ENCODE measurements at regions not wholly inside any gene's neighbourhood (a gene's known extent, or its start where the extent isn't known, plus 50 kb on each side); places are given as distances from the start of the nearest gene placed in this dataset.

DNA sequence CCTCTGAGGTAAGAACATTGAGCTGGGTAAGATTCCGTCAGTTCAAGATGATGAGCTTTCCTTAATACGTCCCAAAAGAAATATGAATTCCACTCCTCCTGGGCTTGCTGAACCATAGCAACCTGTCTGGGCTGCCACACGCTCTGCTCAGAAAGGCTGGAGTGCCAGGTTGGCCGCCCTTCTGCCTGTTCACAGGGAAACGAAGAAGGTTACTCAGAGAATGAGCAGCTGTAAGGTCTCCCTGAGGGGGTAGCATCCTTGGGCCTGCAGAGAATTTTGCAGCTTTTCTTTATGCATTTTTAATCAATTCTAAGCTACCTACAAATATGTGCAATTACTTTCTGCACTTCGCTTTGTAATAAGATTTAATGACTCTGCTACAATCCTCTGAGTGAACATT lies 130.7 kb upstream of the BACE2 start:
- no peaks in the 10 kb centered on the region for H3K9me3 ChIP-seq
- 28% methylated on average over 6 of the region's 6 CpGs for WGBS (ENCODE audit: low lambda C conversion rate)

GRCh38 chr21:41037936-41038335 lies 130.0 kb upstream of the BACE2 start:
- no peak for TF ChIP-seq SIN3A (IDR thresholded peaks at IDR 0.05; ENCODE audit: borderline replicate concordance, low read depth, low read length)
- TF ChIP-seq, protein P1, sequence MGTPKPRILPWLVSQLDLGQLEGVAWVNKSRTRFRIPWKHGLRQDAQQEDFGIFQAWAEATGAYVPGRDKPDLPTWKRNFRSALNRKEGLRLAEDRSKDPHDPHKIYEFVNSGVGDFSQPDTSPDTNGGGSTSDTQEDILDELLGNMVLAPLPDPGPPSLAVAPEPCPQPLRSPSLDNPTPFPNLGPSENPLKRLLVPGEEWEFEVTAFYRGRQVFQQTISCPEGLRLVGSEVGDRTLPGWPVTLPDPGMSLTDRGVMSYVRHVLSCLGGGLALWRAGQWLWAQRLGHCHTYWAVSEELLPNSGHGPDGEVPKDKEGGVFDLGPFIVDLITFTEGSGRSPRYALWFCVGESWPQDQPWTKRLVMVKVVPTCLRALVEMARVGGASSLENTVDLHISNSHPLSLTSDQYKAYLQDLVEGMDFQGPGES (IDR thresholded peaks at IDR 0.05; ENCODE audit: low read depth, low read length), result no peak
- no peak for TF ChIP-seq SMC3 (IDR thresholded peaks at IDR 0.05; ENCODE audit: low read depth, low read length)
- no peak for TF ChIP-seq FOSL2 (IDR thresholded peaks at IDR 0.05; ENCODE audit: borderline replicate concordance, low read depth)
- TF ChIP-seq RXRA (IDR thresholded peaks at IDR 0.05; ENCODE audit: borderline replicate concordance, low read depth), result no peak
- TF ChIP-seq FOXM1 (IDR thresholded peaks at IDR 0.05; ENCODE audit: low read depth), result no peak
- no peak for TF ChIP-seq JUND (IDR thresholded peaks at IDR 0.05)
- TF ChIP-seq YY1 (IDR thresholded peaks at IDR 0.05; ENCODE audit: low read depth), result no peak
- TF ChIP-seq GATA2 (CRISPR knock-in tag; IDR thresholded peaks at IDR 0.05), result no peak
- TF ChIP-seq, protein P2, sequence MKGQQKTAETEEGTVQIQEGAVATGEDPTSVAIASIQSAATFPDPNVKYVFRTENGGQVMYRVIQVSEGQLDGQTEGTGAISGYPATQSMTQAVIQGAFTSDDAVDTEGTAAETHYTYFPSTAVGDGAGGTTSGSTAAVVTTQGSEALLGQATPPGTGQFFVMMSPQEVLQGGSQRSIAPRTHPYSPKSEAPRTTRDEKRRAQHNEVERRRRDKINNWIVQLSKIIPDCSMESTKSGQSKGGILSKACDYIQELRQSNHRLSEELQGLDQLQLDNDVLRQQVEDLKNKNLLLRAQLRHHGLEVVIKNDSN (IDR thresholded peaks at IDR 0.05; ENCODE audit: borderline replicate concordance, low read depth), result no peak
- TF ChIP-seq, protein P3, sequence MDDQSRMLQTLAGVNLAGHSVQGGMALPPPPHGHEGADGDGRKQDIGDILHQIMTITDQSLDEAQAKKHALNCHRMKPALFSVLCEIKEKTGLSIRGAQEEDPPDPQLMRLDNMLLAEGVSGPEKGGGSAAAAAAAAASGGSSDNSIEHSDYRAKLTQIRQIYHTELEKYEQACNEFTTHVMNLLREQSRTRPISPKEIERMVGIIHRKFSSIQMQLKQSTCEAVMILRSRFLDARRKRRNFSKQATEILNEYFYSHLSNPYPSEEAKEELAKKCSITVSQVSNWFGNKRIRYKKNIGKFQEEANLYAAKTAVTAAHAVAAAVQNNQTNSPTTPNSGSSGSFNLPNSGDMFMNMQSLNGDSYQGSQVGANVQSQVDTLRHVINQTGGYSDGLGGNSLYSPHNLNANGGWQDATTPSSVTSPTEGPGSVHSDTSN (IDR thresholded peaks at IDR 0.05), result no peak
- no peak for TF ChIP-seq CHD2 (IDR thresholded peaks at IDR 0.05; ENCODE audit: low read length, partially characterized antibody)
- TF ChIP-seq RAD21 (IDR thresholded peaks at IDR 0.05; ENCODE audit: low read length), result no peak
- TF ChIP-seq GABPA (IDR thresholded peaks at IDR 0.05; ENCODE audit: low read depth), result no peak
- 20% methylated on average over 1 of the region's 1 CpG for WGBS (ENCODE audit: low lambda C conversion rate)
- no peak for DNase-seq
- Histone ChIP-seq H3K79me2 (ENCODE audit: insufficient read depth) (no peaks in the 10 kb centered on the region), H4K20me1 (ENCODE audit: insufficient read depth) (no peaks in the 10 kb centered on the region), H3F3A (replicated peaks; ENCODE audit: insufficient read depth) (no peaks in the 10 kb centered on the region), H3K9ac (no peak overlapping the region), H3K4me1 (ENCODE audit: control insufficient read depth in 1 of 2, insufficient read depth in 2 of 2, low read depth in 1 of 2, low read length in 1 of 2) (no peaks in the 10 kb centered on the region), H3K27ac (ENCODE audit: low read depth in 2 of 2, low read length in 1 of 2) (no peak overlapping the region), H3K4me2 (no peak overlapping the region), H3K4me3 (ENCODE audit: low read depth in 2 of 2, low read length in 1 of 2) (no peak overlapping the region), H3K27me3 (ENCODE audit: insufficient read depth) (no peaks in the 10 kb centered on the region), H2AFZ (ENCODE audit: low read depth) (no peak overlapping the region), H3K9me2 (no peaks in the 10 kb centered on the region), H3K36me3 (replicated peaks in 1 of 2; ENCODE audit: control insufficient read depth in 1 of 2, insufficient read depth in 2 of 2, low read length in 1 of 2) (no peaks in the 10 kb centered on the region), H3K9me3 (no peaks in the 10 kb centered on the region)
- POLR2A ChIA-PET, result interaction anchor here (0.6 kb wide), 1 partner anchor 15 kb away, joined by 3 read pairs; no protein-coding TSS in a partner anchor
- CTCF ChIA-PET, result interaction anchor here (0.8 to 1.1 kb wide), 4 partner anchors 9 to 195 kb away, joined by 3 to 5 read pairs (median 3); no protein-coding TSS in a partner anchor

More for the DNA sequence above, 130.7 kb upstream of the BACE2 start:
- Histone ChIP-seq H3K9ac (no peak overlapping the region), H3K9me2 (no peaks in the 10 kb centered on the region), H3K4me3 (ENCODE audit: low read depth in 2 of 2, low read length in 1 of 2) (no peak overlapping the region), H2AFZ (ENCODE audit: low read depth) (no peak overlapping the region), H3K36me3 (replicated peaks in 1 of 2; ENCODE audit: control insufficient read depth in 1 of 2, insufficient read depth in 2 of 2, low read length in 1 of 2) (no peaks in the 10 kb centered on the region), H3K79me2 (ENCODE audit: insufficient read depth) (no peaks in the 10 kb centered on the region), H3F3A (replicated peaks; ENCODE audit: insufficient read depth) (no peaks in the 10 kb centered on the region), H3K27me3 (ENCODE audit: insufficient read depth) (no peaks in the 10 kb centered on the region), H3K4me2 (no peak overlapping the region), H3K27ac (ENCODE audit: low read depth in 2 of 2, low read length in 1 of 2) (no peak overlapping the region), H3K4me1 (ENCODE audit: control insufficient read depth in 1 of 2, insufficient read depth in 2 of 2, low read depth in 1 of 2, low read length in 1 of 2) (no peaks in the 10 kb centered on the region), H4K20me1 (ENCODE audit: insufficient read depth) (no peaks in the 10 kb centered on the region)
- no peak for DNase-seq
- CTCF ChIA-PET, result interaction anchor here (0.7 to 1.1 kb wide), 5 partner anchors 9 to 195 kb away, joined by 3 to 5 read pairs (median 3); no protein-coding TSS in a partner anchor
- TF ChIP-seq RXRA (IDR thresholded peaks at IDR 0.05; ENCODE audit: borderline replicate concordance, low read depth) (no peak), FOXJ3 (CRISPR knock-in tag; IDR thresholded peaks at IDR 0.05) (no peak), MAX (IDR thresholded peaks at IDR 0.05; ENCODE audit: low read depth) (no peak), JUND (IDR thresholded peaks at IDR 0.05) (no peak), GABPA (IDR thresholded peaks at IDR 0.05; ENCODE audit: low read depth) (no peak), RCOR1 (IDR thresholded peaks at IDR 0.05; ENCODE audit: low read length) (no peak), MXI1 (IDR thresholded peaks at IDR 0.05; ENCODE audit: low read depth, low read length) (no peak), TEAD4 (IDR thresholded peaks at IDR 0.05; ENCODE audit: borderline replicate concordance, insufficient read depth) (no peak), FOSL2 (IDR thresholded peaks at IDR 0.05; ENCODE audit: borderline replicate concordance, low read depth) (no peak), NFIC (IDR thresholded peaks at IDR 0.05; ENCODE audit: borderline replicate concordance) (no peak), TAF1 (IDR thresholded peaks at IDR 0.05; ENCODE audit: borderline replicate concordance, low read depth, low read length) (no peak), POLR2AphosphoS5 (IDR thresholded peaks at IDR 0.05; ENCODE audit: low read depth, low read length) (no peak), TCF12 (IDR thresholded peaks at IDR 0.05) (no peak), NRF1 (IDR thresholded peaks at IDR 0.05; ENCODE audit: low read depth, low read length) (no peak), CHD2 (IDR thresholded peaks at IDR 0.05; ENCODE audit: low read length, partially characterized antibody) (no peak)
- TF ChIP-seq, protein P3 (IDR thresholded peaks at IDR 0.05), result no peak
- POLR2A ChIA-PET, result interaction anchor here (0.6 kb wide), 1 partner anchor 15 kb away, joined by 3 read pairs; no protein-coding TSS in a partner anchor

Data from SK-N-SH (cell line).